Renal cortex interstitium (tissue), 11 donors: ENCODE measurements at regions not wholly inside any gene's neighbourhood (a gene's known extent, or its start where the extent isn't known, plus 50 kb on each side); places are given as distances from the start of the nearest gene placed in this dataset.
"Not testable (repeated sequence)": the region's sequence is repeated elsewhere in the genome, so short reads cannot be mapped to it uniquely, and the experiment has no call there.

Experiments
- DNase-seq, 11 donors: peaks; one replicate each; pipeline ENCODE4 v3.0.0-alpha.2; 2013; ENCODE audit warnings: low read depth in 9 of 11, low spot score in 4 of 11; ENCODE audit errors: extremely low read depth in 1 of 11

DNA sequence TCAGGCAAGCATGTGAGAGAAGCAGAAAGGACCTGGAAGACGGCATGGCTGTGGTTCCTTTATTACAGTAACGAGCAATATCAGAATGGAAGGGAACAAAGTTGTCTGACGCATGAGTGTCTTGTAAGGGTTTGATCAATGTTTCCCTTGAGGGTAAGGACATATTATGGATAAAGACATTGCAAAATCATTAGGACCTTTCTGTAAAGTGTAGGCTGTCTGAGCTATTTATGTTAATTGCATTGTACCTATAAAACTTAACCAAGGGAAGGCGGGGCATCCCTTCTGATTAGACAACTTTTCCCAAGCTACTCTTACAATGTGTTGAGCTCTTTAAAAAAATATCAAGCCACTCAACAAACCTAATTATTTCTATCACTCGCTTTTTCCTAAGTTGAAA, 112.2 kb upstream of the JADE1 start:
- DNase-seq: no peak

GRCh38 chr4:128690011-128690410, 119.5 kb upstream of the JADE1 start:
- DNase-seq: no peak

DNA sequence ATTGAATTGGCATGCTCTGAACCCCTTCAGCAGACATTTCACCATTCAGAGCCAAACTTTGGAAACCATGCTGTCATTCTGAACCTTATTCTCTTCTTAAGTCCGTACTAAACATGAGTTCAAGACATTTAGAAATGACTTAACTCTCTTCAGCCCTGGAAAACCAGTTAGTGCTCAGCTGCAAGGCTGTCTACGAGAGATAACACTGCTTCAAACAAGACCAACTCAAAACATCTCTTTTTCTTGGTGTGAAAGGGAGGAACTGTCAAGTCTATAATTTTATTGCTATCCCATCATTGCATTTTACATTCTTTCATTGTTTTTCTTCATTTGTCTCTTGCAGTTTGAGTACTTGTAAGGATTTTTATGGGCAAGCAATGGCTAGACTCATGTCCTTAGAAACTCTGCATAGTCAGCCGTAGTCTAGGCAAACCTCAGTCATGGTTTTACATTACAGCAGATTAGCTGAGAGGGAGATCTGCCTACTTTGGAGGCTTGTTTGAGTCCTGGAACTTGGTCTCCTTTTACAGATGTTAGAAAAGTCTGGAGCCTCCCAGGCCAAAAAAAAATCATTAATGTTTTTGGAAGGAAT, 120.6 kb upstream of the JADE1 start:
- no peak for DNase-seq

DNA sequence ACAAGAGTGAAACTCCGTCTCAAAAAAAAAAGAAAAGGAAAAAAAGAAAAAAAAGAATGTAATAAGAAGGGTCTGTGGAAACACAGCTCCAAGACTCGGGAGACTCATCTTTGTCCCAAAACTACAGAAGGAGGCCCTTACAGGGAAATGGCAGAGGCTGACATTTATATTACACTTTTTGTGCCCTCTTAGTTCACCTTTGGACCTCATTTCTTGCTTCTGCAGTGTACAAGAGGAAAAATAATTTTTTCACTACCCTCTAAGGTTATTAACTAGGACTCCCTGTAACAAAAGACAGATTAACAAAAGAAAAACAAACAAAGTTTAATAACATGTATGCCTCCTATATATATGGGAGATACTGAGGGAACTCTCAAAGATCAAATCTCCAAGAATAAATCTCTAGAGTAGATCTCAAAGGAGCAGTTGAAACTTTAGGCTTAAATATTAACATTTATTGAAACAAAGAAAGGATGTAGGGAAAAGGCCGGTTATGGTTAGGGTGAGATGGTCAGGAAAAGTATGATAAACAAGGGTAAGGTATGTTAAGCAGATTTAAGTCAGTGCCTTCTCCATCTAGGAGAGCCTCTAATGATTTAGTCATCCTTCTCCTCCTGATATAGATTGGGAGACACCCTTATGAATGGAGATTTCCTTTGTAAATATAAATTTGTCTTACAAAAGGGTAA, 121.3 kb upstream of the JADE1 start:
- no peak for DNase-seq

- no peak for DNase-seq
Observed at GRCh38 chr4:128686810-128687209, 122.7 kb upstream of the JADE1 start.

DNA sequence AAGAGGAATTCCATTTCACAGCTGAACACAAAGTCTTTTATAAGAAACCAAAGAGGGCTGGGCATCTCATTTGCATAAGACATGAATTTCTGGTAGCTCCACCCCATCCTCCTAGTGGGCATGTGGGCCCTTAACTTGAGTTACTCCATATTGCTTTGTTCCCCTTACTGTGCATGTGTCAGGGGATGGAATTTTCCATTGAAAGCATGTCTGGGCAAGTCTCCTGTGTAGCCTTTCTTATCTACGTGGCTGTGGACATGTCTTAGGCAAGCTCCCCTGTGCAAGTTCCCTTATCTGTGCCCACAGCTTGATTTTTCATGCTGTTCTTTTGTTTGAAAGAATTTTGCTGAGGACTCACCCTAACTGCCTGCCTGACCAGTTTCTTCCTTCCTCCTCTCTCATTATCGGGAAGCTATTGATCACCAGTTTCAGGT, 123.5 kb upstream of the JADE1 start:
- DNase-seq: no peak

DNA sequence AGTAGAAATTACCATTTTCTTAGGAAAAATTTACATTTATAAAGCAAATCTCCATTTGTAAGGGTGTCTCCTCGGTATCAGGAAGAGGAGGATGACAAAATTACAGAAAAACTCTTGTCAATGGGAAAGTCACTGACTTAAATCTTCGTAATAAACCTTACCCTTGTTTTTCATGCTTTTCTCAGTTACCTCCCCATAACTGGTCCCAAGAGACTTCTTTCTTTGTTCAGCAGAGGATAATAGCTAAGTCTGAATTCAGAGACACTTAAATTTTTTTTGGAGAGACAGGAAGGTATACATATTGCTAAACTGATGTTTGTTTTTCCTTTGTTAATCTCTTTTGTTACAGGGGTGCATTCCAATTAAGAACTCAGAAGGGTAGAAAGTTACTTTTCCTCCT, 125.5 kb upstream of the JADE1 start:
- DNase-seq: no peak

- DNase-seq: no peak
Observed at GRCh38 chr4:128682942-128683666, 126.4 kb upstream of the JADE1 start.

DNA sequence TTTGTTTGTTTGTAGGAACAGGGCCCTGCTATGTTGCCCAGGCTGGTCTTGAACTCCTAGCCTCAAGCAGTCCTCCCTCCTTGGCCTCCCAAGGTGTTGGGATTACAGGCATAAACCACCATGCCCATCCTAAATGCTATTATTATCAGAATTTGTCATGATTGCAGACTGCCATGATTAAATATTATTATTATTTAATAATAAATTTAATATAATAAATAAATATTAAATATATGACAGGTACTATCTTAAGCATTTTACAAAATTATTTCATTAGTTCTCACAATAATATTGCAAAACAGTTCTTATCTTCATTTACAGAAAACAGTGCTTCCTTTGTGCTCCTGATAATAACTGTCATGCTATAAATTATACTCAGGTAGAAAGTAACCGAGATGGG, 133.4 kb upstream of the JADE1 start:
- DNase-seq: no peak

- no peak for DNase-seq
Observed at GRCh38 chr4:128675083-128675482, 134.4 kb upstream of the JADE1 start.

DNA sequence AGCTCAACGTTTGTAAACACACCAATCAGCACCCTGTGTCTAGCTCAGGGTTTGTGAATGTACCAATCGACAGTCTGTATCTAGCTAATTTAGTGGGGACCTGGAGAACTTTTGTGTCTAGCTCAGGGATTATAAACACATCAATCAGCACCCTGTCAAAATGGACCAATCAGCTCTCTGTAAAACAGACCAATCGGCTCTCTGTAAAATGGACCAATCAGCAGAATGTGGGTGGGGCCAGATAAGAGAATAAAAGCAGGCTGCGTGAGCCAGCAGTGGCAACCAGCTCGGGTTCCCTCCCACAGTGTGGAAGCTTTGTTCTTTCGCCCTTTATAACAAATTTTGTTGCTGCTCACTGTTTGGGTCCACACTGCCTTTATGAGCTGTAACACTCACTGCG, 136.3 kb upstream of the JADE1 start:
- DNase-seq: not testable (repeated sequence)

GRCh38 chr4:128672596-128672995, 136.9 kb upstream of the JADE1 start:
- not testable (repeated sequence) for DNase-seq

GRCh38 chr4:128670513-128670912, 139.0 kb upstream of the JADE1 start:
- no peak for DNase-seq

GRCh38 chr4:128668566-128668965, 140.9 kb upstream of the JADE1 start:
- DNase-seq: no peak

DNA sequence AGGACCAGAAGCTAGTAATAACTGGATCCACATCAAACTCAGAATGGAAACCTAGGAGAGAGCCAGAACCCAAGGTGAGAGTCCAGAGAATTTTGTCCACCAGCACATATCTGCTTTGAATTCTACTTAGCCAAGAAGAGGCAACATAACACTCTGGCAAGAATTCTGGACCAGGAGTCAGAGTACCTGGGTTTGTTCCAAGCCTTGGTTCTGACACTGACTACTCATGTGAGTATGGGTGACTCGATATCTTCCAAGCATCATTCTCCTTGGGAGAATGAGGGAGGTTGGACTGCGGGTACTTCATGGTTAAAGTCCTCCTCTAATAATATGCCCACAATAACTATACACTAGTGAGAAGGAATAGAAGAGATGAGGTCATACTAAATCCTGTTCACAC, 144.0 kb upstream of the JADE1 start:
- DNase-seq: no peak

- no peak for DNase-seq
Observed at GRCh38 chr4:128663325-128663724, 146.2 kb upstream of the JADE1 start.

- DNase-seq: no peak
Observed at GRCh38 chr4:128661479-128661878, 148.0 kb upstream of the JADE1 start.

GRCh38 chr4:128660361-128661215, 148.9 kb upstream of the JADE1 start:
- DNase-seq: no peak

DNA sequence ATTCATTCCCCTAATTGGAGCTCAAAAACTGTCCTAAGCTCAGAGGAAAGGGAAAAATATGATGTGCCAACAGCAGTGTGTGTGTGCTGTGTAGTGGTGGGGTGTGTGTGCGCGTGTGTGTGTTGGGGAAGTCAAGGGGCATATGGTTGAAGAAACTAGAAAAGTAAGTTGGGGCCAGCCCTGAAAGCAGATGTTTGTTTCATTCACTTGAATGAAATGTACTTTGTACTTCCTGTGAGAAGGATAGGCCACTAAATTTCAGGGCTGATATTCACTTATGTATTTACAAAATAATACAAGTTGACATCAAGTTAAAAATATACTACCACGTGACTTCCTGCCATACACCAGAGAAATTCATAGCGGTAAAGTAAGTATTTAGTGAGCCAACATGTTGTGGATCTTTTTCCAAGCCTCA, 151.3 kb upstream of the JADE1 start:
- no peak for DNase-seq

DNA sequence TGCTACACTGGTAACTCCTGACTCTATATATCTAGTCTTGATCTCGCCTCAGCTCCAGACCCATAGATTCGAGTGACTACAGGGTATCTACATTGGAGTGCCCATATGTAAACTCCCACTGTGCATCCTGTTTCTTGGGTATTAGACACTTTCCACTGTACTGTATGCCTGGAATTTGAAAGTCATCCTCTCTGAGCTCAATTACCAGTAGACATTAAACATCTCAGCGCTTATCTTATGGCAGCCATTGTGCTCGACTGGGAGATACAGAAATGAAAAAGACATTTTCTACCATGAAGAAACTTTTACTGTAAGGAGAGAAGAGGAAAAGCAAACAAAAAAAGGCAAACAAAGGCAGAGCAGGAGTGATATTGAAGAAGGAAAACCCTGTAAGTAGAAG, 151.9 kb upstream of the JADE1 start:
- DNase-seq: no peak
